Muscle layer of colon (tissue), 2 donors: ENCODE measurements at regions not wholly inside any gene's neighbourhood (a gene's known extent, or its start where the extent isn't known, plus 50 kb on each side); places are given as distances from the start of the nearest gene placed in this dataset.

Experiments
- H3K27ac ChIP-seq: one replicate; pipeline ENCODE4 v1.7.0; 2013; ENCODE audit warnings: low read depth, mild to moderate bottlenecking, low read length, moderate library complexity
- H3K27me3 ChIP-seq, 2 donors: one replicate each; pipeline ENCODE4 v1.7.0; 2013; ENCODE audit warnings: low read length in 2 of 2, mild to moderate bottlenecking in 2 of 2; ENCODE audit not compliant: insufficient read depth in 2 of 2, control insufficient read depth in 1 of 2
- H3K36me3 ChIP-seq: one replicate; pipeline ENCODE4 v1.7.0; 2013; ENCODE audit warnings: mild to moderate bottlenecking, low read length; ENCODE audit not compliant: insufficient read depth
- H3K4me1 ChIP-seq: one replicate; pipeline ENCODE4 v1.7.0; 2013; ENCODE audit warnings: mild to moderate bottlenecking, low read length; ENCODE audit not compliant: insufficient read depth
- H3K4me3 ChIP-seq, 2 donors: one replicate each; pipeline ENCODE4 v1.7.0; 2013; ENCODE audit warnings: low read length in 2 of 2, low read depth in 1 of 2, mild to moderate bottlenecking in 1 of 2, moderate library complexity in 1 of 2
- H3K9ac ChIP-seq: one replicate; pipeline ENCODE4 v1.7.0; 2013; ENCODE audit warnings: low read length
- H3K9me3 ChIP-seq: one replicate; pipeline ENCODE4 v1.7.0; 2013; ENCODE audit warnings: mild to moderate bottlenecking, low read length
- donor health status: abdominal sarcoma.
- donor health status: Adenocarcinoma of cecum.

DNA sequence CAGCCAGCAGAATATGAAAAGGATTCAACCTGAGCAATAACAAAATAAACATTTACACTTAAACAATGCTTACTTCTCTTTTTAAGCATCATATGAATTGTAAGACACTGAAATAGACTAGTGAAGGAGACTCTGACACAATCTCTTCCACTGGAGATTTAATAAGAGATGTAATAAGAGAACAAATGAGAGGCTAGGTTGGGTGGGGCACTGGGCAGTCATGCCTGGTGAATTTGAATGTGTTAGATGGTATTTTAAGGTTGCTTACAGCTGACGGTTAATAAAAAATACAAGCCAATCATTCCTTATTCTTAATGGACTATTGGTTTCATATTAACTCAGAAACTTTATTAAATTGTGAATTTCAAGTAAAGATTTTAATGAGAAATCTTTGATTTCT lies 105.9 kb upstream of the TARS1 start:
- Histone ChIP-seq H3K4me1 (peaks cover 50% of the 10 kb centered on the region), H3K27me3 (no peaks in the 10 kb centered on the region), H3K36me3 (no peaks in the 10 kb centered on the region), H3K4me3 (no peak overlapping the region), H3K9me3 (no peaks in the 10 kb centered on the region), H3K9ac (no peak overlapping the region), H3K27ac (peak overlapping the region; percentile 8)

DNA sequence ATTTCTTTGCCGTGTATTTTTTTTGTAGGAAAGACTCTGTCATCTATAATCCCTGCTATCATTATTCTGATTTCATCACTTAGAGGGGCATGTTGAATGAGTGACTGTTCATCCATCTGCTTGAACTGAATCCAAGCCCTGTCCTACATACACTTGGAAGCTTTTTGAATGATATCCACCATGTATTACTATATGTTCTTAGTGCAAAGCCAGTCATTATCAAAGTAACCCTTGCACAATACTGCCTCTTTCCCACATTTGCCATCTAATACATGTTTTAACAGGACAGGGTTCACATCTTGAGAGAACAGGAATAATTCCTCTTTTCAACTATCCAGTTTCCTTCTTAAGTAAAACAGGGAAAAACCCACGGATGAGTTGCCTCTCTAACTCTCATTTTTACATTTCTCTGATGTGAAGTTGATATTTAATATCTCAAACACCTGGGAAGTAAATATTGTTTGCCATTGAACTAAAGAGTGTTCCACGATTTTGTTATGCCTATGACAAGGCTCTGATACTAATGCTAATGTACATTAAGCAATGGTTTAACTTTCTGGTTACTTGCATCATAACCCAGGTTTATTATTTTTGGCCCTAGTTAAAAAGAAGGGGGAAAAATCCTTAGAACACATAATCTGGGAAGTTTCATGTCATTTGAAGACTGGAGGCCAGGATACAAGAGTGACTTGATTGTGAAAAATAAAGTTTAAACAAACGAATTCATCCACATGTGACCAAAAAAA lies 103.7 kb upstream of the TARS1 start:
- Histone ChIP-seq H3K36me3 (no peaks in the 10 kb centered on the region), H3K9ac (no peak overlapping the region), H3K27ac (peak overlapping the region; percentile 50), H3K4me1 (peaks cover 45% of the 10 kb centered on the region), H3K27me3 (no peaks in the 10 kb centered on the region), H3K4me3 (no peak overlapping the region), H3K9me3 (no peaks in the 10 kb centered on the region)

DNA sequence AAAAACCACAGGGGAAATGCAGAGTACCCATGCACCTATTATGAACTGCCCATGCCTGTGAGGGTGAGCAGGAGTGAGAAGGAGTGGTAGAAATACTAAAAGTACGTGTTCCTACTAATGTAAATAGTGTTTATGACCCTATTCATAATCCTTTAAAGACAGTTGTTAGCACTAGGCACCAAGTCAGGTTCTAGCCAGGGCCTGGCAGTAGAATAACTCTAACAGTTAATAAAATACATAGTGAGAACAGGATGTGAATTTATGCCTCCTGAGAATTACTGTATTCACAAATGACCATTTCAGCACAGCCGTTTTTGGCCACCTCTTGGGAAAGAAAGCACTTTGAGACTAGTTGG lies 103.2 kb upstream of the TARS1 start:
- Histone ChIP-seq H3K36me3 (no peaks in the 10 kb centered on the region), H3K9me3 (no peaks in the 10 kb centered on the region), H3K27ac (peak overlapping the region; percentile 50), H3K4me3 (no peak overlapping the region), H3K4me1 (peaks cover 45% of the 10 kb centered on the region), H3K9ac (no peak overlapping the region), H3K27me3 (no peaks in the 10 kb centered on the region)

DNA sequence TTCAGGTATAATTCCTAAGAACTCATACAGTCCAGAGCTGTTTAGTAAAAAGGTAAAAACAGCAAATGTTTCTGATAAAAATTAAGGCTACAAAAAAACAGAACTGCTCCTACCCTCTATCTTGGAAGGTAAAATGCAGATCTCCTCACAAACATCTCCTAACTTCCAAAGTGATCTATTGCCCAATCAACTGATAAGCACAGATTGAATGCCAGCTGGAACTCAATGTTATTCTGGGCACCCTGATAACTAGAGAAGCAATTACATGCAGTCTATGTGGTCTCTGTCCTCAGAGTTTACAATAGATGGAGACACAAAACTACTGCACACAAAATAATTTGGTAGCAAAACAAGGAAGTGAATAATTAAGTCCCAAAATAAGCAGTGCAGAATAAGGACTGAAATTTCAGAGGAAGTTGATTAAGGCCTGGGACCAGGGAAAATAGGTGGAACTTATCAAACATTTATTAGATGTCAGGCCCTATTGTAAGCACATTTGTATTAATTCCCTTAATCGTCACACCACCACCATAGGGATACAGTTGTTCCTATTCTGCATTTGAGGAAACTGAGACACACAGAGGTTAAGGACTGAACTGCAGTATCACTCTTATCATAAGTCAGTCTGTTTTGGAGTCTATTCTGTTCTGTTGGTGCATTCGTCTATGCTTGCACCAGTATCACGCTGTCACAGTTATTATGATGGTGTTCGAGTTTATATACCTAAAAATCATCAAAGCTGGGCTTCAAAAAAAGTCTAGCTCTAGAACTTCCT lies 102.2 kb upstream of the TARS1 start:
- no peaks in the 10 kb centered on the region for H3K27me3 ChIP-seq
- H3K27ac ChIP-seq: peak overlapping the region; percentile 27
- no peaks in the 10 kb centered on the region for H3K36me3 ChIP-seq
- H3K9me3 ChIP-seq: no peaks in the 10 kb centered on the region
- no peak overlapping the region for H3K9ac ChIP-seq
- H3K4me1 ChIP-seq: peaks cover 45% of the 10 kb centered on the region
- H3K4me3 ChIP-seq: no peak overlapping the region

DNA sequence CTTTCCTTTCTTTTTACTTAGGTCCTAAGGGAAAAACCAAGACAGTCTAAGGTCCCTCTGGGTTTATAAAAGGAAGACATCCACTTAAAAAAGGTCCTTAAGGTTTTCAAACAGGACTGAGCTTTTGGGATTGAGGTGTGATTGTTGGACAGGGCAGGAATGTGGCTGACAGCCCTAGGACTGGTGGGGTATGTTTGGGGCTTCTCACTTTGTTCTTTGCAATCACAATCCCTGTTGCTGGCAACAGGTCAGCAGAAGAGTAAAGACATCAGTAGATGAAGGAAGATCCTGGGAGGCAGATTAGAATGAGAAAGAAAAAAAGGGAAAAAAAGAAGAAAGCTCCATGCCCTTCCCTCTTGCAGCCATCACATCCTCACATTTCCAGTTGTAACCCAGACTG lies 101.4 kb upstream of the TARS1 start:
- Histone ChIP-seq H3K36me3 (no peaks in the 10 kb centered on the region), H3K4me1 (peaks cover 52% of the 10 kb centered on the region), H3K27ac (peak overlapping the region; percentile 30), H3K4me3 (no peak overlapping the region), H3K27me3 (no peaks in the 10 kb centered on the region), H3K9ac (no peak overlapping the region), H3K9me3 (no peaks in the 10 kb centered on the region)

DNA sequence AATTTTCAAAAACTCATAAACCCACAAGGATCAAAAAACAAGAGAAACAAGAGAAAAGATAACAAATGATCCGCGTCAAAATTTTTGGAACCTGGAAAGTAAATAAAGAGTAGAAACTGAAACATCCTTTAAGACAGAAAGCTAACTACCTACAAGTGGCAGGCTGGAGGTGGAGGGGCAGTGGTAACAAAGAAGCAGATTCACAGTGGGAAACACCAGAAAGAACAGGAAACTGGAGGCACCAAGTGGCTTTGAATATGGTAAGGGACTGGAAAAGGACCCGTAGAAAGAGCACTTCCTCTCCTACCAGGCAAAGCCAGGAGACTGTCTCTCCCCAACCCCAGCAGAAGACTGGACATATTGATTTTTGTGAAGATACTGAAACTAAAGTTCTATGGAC lies 100.6 kb upstream of the TARS1 start:
- Histone ChIP-seq H3K27ac (no peak overlapping the region), H3K9me3 (no peaks in the 10 kb centered on the region), H3K4me1 (peaks cover 56% of the 10 kb centered on the region), H3K9ac (no peak overlapping the region), H3K4me3 (no peak overlapping the region), H3K36me3 (no peaks in the 10 kb centered on the region), H3K27me3 (no peaks in the 10 kb centered on the region)

DNA sequence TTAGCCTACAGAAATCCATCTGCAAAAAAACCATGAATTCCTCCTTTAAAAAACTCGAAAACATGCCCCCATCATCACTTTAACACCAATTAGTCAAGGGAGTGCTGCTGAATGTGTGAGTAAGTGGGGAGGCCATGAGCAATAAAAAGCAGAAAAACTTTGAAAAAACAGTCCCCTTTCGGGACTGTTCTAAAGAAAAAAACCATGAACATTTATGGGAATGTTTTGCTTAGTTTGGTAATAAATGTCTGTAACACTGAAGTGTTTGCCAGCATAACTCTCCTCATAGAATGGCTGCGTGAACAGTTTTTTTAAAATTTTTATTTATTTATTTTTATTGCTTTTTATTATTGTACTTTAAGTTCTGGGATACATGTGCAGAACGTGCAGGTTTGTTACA lies 99.4 kb upstream of the TARS1 start:
- no peaks in the 10 kb centered on the region for H3K36me3 ChIP-seq
- no peaks in the 10 kb centered on the region for H3K9me3 ChIP-seq
- peak overlapping the region; percentile 24 for H3K27ac ChIP-seq
- no peaks in the 10 kb centered on the region for H3K27me3 ChIP-seq
- no peak overlapping the region for H3K9ac ChIP-seq
- H3K4me1 ChIP-seq: peaks cover 56% of the 10 kb centered on the region
- H3K4me3 ChIP-seq: no peak overlapping the region

DNA sequence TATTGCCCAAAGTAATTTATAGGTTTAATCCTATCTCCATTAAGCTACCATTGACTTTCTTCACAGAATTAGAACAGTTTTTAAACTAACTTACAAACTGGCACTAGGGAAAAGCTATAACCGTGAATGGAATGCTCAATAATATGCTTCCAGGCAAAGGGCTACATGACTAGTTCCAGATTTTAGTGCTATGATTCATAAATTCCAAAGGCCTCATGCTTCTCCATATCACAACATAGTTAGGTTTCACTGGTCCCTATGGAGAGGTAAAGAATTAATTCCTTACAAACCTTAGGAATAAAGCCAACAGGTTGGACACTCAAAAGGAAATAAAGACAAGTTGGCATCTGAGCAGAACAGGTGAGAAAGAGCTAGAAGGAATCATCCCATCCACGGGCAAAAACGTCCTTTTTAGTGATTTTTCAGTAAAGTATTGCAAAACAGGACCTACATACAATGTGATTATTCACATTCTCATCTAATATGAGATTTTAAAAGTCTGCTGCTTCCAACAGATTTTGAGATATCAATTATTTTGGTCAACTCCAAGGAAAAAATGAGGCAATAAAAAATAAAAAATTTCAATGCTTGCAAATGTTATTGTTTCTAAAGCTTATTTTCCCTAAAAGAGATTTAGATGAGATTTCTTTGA lies 97.0 kb upstream of the TARS1 start:
- no peak overlapping the region for H3K4me3 ChIP-seq
- no peak overlapping the region for H3K9ac ChIP-seq
- H3K27me3 ChIP-seq: no peaks in the 10 kb centered on the region
- no peak overlapping the region for H3K27ac ChIP-seq
- peaks cover 35% of the 10 kb centered on the region for H3K4me1 ChIP-seq
- H3K9me3 ChIP-seq: no peaks in the 10 kb centered on the region
- H3K36me3 ChIP-seq: no peaks in the 10 kb centered on the region

DNA sequence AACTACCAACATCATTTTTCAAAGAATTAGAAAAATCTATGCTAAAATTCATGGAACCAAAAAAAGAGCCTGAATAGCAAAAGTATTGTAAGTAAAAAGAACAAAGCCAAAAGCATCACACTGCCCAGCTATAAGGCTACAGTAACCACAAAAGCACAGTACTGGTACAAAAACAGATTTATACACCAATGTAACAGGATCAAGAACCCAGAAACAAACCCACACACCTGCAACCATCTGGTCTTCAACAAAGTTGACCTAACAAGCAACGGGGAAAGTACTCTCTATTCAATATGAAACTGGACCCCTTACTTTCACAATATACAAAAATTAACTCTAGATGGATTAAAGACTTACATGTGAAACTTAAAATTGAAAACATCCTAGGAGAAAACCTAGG lies 94.2 kb upstream of the TARS1 start:
- Histone ChIP-seq H3K27me3 (no peaks in the 10 kb centered on the region), H3K27ac (no peak overlapping the region), H3K9me3 (no peaks in the 10 kb centered on the region), H3K4me3 (no peak overlapping the region), H3K4me1 (peaks cover 16% of the 10 kb centered on the region), H3K36me3 (no peaks in the 10 kb centered on the region), H3K9ac (no peak overlapping the region)

DNA sequence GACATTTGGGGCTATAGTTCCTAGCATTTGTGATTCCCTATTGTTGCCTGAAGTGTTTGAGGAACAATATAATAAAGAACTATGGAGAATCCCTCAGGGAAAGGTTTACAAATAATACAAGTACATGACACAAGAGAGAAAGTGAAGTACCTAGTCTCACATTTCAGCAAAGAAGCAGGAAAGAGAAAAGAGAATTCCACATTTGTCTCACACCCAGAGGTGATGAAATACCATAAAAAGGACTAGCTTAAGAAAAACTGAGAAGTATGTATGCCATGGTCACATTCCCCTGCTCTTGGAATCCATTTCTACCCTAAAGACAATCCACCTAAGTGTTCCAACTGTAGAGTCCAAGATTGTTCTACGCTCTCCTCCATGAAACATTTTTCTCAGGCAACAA lies 79.0 kb upstream of the TARS1 start:
- H3K4me1 ChIP-seq: peaks cover 31% of the 10 kb centered on the region
- no peak overlapping the region for H3K27ac ChIP-seq
- H3K9me3 ChIP-seq: no peaks in the 10 kb centered on the region
- H3K36me3 ChIP-seq: no peaks in the 10 kb centered on the region
- H3K27me3 ChIP-seq: no peaks in the 10 kb centered on the region
- H3K9ac ChIP-seq: no peak overlapping the region
- no peak overlapping the region for H3K4me3 ChIP-seq

DNA sequence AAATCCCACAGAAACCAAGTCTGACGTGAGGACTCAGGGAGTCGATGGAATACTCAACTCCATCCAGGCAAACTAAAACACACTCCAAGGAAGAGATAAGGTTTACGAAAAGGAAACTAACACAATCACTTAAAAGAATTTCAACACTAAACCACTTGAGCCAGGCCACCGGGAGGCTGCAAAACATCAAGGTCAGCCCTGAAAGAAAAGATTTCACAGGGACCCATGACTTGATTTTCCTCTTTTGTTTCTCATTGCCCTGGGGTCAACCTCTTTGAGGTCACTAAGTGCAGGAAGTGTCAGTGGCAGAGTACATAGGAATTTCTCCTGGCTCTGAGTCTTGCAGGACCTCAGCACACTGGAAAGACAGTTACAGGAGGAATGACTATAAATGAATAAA lies 77.8 kb upstream of the TARS1 start:
- H3K36me3 ChIP-seq: no peaks in the 10 kb centered on the region
- no peak overlapping the region for H3K9ac ChIP-seq
- H3K27me3 ChIP-seq: no peaks in the 10 kb centered on the region
- H3K9me3 ChIP-seq: no peaks in the 10 kb centered on the region
- H3K4me3 ChIP-seq: peak overlapping the region in 1 of 2 donors; percentile 5
- peak overlapping the region; percentile 56 for H3K27ac ChIP-seq
- H3K4me1 ChIP-seq: peaks cover 31% of the 10 kb centered on the region
